ENCODE measurements at regions not wholly inside any gene's neighbourhood (a gene's known extent, or its start where the extent isn't known, plus 50 kb on each side); places are given as distances from the start of the nearest gene placed in this dataset.

- TF ChIP-seq, protein P1, sequence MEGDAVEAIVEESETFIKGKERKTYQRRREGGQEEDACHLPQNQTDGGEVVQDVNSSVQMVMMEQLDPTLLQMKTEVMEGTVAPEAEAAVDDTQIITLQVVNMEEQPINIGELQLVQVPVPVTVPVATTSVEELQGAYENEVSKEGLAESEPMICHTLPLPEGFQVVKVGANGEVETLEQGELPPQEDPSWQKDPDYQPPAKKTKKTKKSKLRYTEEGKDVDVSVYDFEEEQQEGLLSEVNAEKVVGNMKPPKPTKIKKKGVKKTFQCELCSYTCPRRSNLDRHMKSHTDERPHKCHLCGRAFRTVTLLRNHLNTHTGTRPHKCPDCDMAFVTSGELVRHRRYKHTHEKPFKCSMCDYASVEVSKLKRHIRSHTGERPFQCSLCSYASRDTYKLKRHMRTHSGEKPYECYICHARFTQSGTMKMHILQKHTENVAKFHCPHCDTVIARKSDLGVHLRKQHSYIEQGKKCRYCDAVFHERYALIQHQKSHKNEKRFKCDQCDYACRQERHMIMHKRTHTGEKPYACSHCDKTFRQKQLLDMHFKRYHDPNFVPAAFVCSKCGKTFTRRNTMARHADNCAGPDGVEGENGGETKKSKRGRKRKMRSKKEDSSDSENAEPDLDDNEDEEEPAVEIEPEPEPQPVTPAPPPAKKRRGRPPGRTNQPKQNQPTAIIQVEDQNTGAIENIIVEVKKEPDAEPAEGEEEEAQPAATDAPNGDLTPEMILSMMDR (IDR thresholded peaks at IDR 0.05; ENCODE audit: low read depth, low read length, missing control alignments): no peak
- in situ Hi-C loops (cut with HindIII; ENCODE audit: low sequenced_read_pairs): no loop called here
- DNase-seq (ENCODE audit: low read depth): no peak
- no peak overlapping the region for H3K4me3 ChIP-seq (ENCODE audit: low read depth, low read length)
Observed at GRCh38 chr3:109973733-109974132, 636.4 kb upstream of the DPPA4 start.

DNA sequence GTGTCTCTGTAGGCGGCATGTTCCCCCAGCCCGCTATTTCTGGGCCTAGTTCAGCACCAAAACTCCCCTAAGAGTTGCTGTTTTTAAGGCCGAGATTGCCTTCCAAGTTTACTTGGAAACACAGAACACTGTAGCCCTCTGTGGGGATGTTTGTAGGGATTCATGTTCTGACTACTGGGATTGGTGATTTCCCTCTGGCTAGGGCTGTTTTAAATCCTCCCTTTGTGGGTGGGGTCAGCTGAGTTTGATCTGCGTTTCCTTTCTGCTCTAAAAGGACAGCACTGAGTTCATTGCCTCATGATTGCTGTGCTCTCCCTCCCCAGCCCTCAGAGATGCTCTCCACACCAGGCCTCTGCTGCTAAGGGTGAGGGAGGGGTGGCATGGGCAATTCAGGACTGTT is 640.6 kb upstream of the DPPA4 start:
- no peak for DNase-seq (ENCODE audit: low read depth)
- TF ChIP-seq, protein P1 (IDR thresholded peaks at IDR 0.05; ENCODE audit: low read depth, low read length, missing control alignments): no peak
- in situ Hi-C loops (cut with HindIII; ENCODE audit: low sequenced_read_pairs): no loop called here
- H3K4me3 ChIP-seq (ENCODE audit: low read depth, low read length): no peak overlapping the region

- no peak for DNase-seq (ENCODE audit: low read depth)
- TF ChIP-seq, protein P1 (IDR thresholded peaks at IDR 0.05; ENCODE audit: low read depth, low read length, missing control alignments): no peak
- in situ Hi-C loops (cut with HindIII; ENCODE audit: low sequenced_read_pairs): no loop called here
- H3K4me3 ChIP-seq (ENCODE audit: low read depth, low read length): no peak overlapping the region
Observed at GRCh38 chr3:109982201-109982600, 644.9 kb upstream of the DPPA4 start.

GRCh38 chr3:109984976-109985375 is 647.6 kb upstream of the DPPA4 start:
- DNase-seq (ENCODE audit: low read depth): no peak
- in situ Hi-C loops (cut with HindIII; ENCODE audit: low sequenced_read_pairs): no loop called here
- H3K4me3 ChIP-seq (ENCODE audit: low read depth, low read length): no peak overlapping the region
- TF ChIP-seq, protein P1 (IDR thresholded peaks at IDR 0.05; ENCODE audit: low read depth, low read length, missing control alignments): no peak

- TF ChIP-seq, protein P1 (IDR thresholded peaks at IDR 0.05; ENCODE audit: low read depth, low read length, missing control alignments): no peak
- in situ Hi-C loops (cut with HindIII; ENCODE audit: low sequenced_read_pairs): no loop called here
- no peak for DNase-seq (ENCODE audit: low read depth)
Observed at GRCh38 chr3:109985943-109986555, 648.7 kb upstream of the DPPA4 start.

DNA sequence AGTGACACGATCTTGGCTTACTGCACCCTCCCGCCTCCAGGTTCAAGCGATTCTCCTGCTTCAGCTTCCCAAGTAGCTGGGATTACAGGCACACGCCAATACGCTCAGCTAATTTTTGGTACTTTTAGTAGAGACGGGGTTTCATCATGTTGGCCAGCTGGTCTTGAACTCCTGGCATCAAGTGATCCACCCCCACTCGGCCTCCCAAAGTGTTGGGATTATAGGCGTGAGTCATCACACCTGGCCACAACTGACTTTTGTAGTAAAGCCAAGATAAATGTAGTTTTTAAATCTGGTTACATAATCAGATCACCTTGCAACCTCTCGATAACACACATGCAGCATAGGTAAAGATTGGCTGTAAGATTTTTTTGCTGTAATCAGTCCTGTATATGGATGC is 657.5 kb upstream of the DPPA4 start:
- in situ Hi-C loops (cut with HindIII; ENCODE audit: low sequenced_read_pairs): no loop called here
- no peak for DNase-seq (ENCODE audit: low read depth)
- H3K4me3 ChIP-seq (ENCODE audit: low read depth, low read length): no peak overlapping the region
- TF ChIP-seq, protein P1 (IDR thresholded peaks at IDR 0.05; ENCODE audit: low read depth, low read length, missing control alignments): no peak

More at GRCh38 chr3:109985943-109986555, 648.7 kb upstream of the DPPA4 start:
- H3K4me3 ChIP-seq (ENCODE audit: low read depth, low read length): no peak overlapping the region

All from astrocyte of the cerebellum (primary cell).